ENCODE measurements at regions not wholly inside any gene's neighbourhood (a gene's known extent, or its start where the extent isn't known, plus 50 kb on each side); places are given as distances from the start of the nearest gene placed in this dataset.

DNA sequence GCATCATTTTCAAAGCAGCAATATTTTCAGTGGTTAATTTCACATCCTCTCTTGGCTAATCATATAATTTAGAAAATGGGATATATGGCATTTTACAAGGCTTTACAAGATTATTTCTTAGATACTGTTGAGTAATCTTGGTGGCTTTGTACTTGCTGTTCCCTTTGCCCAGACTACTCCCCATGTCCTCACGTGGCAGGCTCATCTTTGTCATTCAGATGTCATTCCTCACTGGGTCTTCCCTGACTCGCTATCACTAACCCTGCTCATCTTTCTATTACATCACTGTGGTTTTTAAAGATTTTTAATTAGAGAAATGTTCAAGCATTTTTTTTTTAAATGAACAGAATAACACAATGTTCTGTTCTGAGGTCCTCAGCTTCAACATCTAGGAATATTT, 240.0 kb upstream of the IRX5 start:
- Histone ChIP-seq H3K4me3 (no peak overlapping the region), H3K27ac (no peak overlapping the region)

DNA sequence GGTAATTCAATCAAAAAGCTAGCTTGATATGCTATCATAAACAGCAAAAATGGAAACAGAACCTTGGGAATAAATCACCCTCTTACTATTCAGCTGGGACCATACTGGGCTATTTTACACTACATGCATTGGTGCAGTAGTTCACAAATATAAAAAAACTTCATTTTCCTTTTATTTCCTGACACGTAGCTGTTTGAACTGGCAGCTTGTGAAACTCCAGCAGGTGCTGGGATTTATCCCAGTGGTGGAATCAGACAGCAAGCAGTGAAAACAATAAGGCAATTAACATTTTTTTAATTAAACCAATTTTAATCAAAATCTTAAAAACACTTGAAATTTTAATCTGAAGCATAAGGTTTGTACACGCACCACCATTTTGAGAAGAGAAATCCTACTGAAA, 240.4 kb upstream of the IRX5 start:
- no peak overlapping the region for H3K4me3 ChIP-seq

DNA sequence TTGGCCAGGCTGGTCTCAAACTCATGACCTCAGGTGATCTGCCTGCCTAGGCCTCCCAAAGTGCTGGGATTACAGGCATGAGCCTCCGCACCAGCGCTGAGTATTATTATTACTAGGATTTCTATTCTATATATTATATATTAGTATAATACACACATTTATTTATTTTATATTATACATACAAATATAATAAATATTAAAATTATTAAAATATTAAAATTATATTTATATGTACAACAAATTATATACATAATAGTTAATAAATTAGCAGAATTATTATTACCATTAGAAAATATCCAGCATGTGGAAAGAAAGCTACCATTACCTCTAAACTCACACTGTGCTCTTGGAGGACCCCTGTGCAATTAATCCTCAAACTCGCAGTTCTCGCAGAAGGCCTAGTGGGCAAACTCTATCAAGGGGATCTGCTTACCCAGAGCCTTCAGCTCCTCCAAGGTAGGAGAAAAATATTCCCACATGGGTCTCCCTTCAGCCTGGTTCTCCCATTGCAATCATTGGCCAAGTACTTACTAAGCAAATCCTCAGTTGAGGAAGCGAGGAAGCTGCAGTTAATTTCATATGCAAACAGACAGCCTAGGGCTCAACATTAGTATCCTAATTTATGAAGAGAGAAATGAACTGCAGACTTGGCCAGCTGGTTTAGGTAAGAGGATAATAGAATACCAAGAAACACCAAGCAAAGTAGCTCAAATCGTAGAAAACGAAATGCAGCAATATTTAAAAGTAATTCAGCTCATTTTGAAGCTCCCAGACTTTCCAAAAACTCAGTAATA, 241.4 kb upstream of the IRX5 start:
- no peak overlapping the region for H3K4me3 ChIP-seq

More for the DNA sequence above, 240.4 kb upstream of the IRX5 start:
- no peak overlapping the region for H3K27ac ChIP-seq

DNA sequence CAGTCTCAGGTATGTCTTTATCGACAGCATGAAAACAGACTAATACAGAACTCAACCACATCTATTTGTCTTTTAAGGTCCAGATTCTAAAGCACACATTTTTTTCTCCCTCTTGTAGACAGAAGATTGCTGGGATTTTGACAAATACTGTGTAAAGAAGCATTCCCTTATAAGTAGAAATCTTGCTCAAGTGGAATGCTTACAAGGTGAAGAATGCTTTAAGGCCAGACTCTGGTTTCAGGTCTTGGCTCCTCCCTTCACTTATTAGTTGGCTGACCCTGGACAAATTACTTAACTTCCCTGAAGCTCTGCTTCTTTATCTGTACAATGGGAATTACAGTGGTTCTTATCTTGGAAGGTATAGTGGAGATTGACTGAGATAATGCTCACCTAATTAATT, 242.3 kb upstream of the IRX5 start:
- no peak overlapping the region for H3K27ac ChIP-seq
- H3K4me3 ChIP-seq: no peak overlapping the region

More for the DNA sequence above, 241.4 kb upstream of the IRX5 start:
- H3K27ac ChIP-seq: no peak overlapping the region

DNA sequence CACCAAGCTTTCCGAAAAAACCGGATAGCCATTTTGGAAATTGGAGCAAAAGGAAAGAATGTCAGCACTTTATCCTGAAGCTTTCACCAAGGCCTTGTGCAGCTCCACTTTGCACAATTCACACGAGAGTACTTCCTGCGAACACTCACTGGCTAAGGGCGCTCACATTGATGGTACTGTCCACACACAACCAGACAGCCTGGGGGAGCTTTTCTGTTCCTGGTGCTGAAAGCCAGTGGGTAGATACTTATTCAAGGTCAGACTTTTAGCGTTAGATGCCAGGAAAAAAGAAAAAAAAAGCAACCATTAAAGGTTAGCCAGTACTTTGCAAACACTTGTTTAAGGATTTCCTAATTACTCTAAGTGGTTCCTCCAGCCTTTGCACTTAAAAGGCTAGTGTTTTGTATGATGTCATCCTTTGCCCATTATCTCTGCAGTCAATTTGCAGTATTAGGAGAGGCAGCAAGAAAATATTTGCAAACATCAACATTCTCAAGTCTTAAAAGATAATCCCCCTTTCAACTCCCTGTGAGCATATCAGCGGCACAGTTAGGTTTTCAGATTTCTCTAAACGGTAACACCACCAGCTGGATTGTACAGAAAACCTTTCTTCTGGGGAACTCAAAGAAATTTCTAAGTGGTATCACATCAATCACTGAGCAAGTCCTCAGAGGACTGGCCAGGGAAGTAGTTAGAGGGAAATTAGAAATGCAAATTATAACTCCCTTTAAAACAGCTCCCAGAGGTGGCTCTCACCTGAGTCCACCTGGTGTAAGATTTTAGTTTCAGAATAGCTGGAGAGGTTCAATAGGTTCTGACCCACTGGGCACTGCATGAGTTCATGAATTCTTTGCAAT, 243.4 kb upstream of the IRX5 start:
- H3K27ac ChIP-seq: no peak overlapping the region
- H3K4me3 ChIP-seq: no peak overlapping the region

DNA sequence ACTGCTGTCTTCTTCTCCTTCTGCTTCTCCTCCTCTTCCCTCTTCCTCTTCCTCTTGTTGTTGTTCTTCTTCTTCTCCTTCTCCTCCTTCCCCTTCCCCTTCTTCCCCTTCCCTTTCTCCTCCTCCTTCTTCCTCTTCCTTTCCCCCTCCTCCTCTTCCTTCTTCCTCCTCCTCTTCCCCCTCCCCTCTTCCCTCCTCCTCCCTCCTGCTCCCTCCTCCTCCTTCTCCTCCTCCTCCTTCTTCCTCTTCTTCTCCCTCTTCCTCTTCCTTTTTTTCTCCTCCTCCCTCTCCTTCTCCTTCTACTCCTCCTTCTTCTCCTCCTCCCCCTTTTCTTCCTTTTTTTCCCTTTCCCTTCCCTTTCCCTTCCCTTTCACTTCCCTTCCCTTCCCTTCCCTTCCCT, 245.0 kb upstream of the IRX5 start:
- Histone ChIP-seq H3K27ac (no peak overlapping the region), H3K4me3 (no peak overlapping the region)

DNA sequence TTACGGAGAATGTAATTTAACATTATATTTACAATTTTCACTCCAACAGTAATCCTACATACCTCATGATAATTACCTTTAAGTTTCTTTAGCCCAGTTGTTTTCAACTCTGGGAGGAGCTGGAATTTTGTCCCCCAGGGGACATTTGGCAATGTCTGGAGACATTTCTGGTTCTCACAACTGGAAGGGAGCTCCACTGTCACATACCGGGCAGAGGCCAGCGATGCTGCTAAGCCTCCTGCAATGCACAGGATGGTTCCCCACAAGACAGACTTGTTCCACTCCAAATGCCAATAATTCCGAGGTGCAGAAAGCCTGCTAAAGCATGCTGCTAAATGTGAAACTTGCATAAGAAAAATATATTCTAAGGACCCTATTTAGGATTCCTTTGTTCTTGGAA, 251.1 kb upstream of the IRX5 start:
- Histone ChIP-seq H3K27ac (no peak overlapping the region), H3K4me3 (no peak overlapping the region)

DNA sequence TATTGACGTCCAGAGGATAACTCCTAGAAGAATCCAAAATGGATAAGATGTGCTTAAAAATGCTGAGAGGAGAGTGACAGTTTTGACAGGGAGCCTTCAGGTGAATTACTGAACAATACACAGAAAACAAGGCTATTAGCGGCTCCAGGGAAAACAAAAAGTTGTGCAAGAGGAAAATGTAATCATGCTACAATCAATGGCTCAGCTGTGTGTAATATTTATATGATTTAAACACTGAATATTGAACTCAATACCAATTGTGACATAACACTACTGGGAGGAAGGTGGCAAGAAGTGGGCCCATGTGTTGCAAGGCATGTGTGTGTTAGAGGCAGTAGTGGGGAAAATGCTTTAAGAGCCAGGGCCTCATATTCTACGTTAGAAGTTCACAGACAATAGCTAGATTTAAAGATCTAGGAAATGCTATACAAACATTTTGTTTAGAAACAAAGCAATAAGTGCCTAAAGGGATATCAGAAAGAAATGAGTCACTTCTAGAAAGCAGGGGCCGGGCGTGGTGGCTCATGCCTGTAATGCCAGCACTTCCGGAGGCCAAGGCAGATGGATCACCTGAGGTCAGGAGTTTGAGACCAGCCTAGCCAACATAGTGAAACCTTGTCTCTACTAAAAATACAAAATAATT, 253.2 kb upstream of the IRX5 start:
- Histone ChIP-seq H3K27ac (no peak overlapping the region), H3K4me3 (no peak overlapping the region)

DNA sequence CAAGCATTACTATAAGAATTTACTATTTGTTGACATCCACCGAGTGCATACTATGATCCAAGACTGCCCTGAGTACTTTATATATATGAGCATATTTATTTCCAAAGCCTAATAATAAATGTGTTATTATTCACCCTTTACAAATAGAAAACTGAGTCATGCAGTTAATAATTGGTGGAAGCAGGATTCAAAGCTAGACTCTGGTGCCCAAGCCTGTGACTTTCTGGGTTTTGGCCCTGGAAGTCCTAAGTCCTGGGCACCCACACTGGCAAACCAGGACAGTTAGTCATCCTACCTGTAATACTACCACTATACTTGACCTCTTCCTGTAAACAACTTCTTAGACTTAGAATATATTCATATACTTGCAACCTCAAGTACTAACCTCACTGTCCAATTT, 257.4 kb upstream of the IRX5 start:
- no peak overlapping the region for H3K4me3 ChIP-seq
- no peak overlapping the region for H3K27ac ChIP-seq

DNA sequence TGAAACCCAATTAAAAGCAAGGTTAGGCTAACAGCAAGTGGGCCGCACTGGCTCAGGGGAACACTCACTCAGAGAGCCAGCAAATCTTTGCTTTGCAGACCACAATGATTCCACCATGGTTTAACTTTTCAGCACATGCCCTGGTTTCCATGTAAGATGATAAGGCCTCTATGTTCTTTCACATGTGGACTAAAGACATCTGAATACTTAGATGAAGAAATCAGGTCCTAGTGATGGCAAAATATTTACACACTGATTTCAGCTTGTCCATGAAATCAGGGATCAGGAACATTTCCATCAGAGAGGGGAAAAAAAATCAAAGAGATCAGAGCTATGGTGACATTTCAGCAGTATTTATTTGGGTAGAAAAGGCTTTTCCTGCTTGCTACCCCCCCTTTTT, 258.2 kb upstream of the IRX5 start:
- Histone ChIP-seq H3K4me3 (no peak overlapping the region), H3K27ac (no peak overlapping the region)

DNA sequence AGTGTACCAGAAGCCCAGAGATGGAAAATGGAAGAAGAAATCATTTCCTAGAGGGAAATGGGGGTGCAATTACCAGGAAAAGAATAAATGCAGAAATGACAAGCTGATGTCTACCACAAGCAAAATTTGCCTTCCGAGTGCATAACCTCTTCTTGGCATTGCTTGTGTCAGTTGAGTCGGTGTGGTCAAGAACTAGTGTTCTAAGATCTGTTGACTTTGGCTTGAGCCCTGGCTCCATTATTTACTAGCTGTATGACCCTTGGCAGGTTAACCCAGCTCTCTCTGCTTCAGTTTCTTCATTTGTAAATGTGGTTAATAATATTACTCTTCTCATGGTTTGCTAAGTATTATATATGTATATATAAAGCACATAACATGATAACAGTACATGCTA, 273.0 kb upstream of the IRX5 start:
- Histone ChIP-seq H3K27ac (peak overlapping the region in 2 of 21 experiments; percentile 17 to 25), H3K4me3 (no peak overlapping the region)

DNA sequence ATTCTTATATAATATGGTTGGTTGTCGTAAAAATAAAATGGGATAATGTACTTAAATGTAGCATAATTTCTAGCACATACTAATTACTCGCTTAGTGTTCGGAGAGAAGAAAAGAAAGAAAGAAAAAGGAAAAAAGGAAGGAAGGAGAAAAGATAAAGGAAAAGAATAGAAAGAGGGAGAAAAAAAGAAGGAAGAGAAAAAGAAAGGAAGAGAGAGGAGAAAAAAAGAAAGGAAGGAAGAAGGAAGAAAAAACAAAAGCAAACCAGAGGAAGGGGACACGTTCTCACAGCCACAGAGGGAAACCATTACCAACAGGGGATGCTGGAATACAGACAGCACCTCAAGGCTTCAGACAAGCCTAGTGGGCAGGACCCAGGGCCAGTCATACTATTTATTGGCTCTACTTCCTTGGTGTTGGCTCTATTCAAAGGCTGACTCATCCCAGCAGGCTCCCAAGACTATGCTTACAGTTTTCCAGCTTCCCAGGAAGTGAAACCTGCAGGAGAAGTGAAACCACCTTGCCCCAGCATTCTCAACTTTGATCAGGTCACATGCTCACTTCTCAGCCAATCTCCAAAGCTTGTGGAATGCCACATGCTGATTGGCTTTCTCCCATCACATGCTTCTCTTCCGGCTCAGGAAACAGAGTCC, 273.5 kb upstream of the IRX5 start:
- peak overlapping the region in 2 of 21 experiments; percentile 17 to 25 for H3K27ac ChIP-seq

DNA sequence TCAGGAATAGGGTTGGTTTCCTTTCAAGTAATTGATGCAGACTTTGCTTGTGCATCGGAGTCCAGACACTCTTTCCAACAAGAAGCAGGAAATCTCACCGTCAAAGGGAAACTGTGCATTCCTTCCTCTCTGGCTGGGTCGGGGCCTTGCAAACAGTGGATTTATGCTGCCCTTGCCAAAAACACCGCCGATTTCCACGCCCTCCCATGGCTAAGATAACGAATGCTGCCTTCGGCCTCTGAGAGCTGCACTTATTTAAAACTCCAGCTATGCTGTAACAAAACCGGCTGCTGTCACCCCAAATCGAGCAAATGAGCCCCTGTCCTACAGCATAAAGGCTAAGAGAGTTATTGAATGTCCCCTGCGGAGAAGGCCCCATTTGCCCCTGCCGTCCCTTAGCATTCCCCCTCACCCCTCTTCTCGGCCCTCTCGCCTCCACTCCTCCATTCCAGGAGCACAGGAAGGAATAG, 275.5 kb upstream of the IRX5 start:
- no peak overlapping the region for H3K4me3 ChIP-seq
- peak overlapping the region in 8 of 21 experiments; percentile 1 to 67 (median 36) for H3K27ac ChIP-seq

More for the DNA sequence above, 273.5 kb upstream of the IRX5 start:
- H3K4me3 ChIP-seq: no peak overlapping the region

DNA sequence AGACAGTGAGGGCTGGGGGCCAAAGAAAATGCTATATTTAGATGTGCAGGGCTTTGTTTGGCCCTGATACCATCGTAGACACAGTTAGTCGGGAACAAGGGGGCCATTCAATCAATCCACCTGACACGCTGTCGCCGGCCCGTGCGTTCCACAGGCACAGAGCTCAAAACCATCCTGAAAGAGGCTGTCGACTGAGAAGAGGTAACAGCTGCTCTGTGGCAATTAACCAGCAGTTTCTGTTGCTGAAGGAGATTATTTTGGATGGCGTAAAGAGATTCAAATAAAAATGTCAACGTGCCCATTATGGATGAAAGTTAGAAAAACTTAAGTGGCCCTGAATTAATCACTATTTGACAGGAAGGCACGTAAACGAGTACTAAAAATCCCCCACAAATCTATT, 276.2 kb upstream of the IRX5 start:
- no peak overlapping the region for H3K4me3 ChIP-seq
- H3K27ac ChIP-seq: peak overlapping the region in 2 of 21 experiments; percentile 1 to 25

DNA sequence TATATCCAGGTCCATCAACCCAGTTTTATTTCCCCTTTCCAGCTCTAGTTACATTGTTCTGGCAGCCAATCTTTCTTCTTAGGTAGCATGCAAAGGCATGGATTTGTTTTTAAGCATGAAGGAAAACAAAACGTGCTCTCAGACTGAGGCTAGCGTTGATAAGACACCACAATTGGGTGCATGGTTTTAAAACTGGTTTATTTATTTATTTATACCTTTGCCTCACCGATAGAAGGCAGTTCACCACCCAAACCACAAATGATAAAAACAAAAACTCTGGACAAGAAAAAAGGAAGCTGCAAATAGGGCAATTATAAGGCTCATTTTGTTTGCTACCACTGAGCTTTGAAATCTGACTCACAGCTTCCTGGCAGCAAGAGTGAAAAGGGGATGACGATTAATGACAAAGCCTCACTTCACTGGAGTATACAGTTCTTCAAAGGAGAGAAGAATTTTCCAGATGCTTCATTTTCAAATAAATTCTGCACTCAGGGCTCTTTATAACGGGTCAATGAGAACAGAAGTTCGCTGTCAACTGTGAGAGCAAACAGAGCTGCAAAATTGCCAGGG, 278.4 kb upstream of the IRX5 start:
- H3K4me3 ChIP-seq: no peak overlapping the region
- H3K27ac ChIP-seq: no peak overlapping the region

DNA sequence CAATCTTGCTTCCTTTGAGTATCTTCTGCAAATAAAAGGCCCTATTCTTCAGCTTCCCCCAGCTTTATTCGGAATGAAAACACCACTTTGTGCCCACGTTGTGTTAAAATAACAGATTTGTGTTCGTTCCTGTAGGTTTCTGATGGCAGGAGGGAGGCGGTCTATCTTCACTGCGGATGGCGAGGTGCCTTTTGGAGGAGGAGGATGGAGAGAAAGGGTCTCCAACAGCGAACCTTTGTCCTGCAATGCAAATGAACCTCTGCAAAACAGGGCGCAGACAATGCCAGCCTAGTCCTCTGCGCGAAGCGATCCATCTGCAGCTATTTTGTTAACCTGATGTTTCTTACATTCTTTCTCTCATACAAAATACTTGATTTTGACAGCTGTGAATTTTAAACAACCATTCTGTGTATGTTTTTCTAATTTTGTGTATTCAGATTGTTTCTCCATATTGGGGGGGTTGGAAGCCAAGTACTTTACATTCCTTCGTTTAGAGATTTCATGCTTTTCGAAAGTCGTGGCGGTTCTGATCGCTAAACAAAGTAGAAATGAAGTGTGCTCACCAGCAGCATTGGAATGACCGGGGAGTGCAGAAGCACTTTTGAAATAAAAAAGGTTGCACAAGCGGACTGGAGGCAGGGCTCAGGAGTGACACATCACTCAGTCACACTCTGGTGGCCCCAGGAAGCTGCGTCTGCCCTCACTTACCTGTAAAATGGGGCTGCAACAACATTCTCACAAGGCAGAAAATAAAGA, 279.0 kb upstream of the IRX5 start:
- no peak overlapping the region for H3K4me3 ChIP-seq
- H3K27ac ChIP-seq: no peak overlapping the region

DNA sequence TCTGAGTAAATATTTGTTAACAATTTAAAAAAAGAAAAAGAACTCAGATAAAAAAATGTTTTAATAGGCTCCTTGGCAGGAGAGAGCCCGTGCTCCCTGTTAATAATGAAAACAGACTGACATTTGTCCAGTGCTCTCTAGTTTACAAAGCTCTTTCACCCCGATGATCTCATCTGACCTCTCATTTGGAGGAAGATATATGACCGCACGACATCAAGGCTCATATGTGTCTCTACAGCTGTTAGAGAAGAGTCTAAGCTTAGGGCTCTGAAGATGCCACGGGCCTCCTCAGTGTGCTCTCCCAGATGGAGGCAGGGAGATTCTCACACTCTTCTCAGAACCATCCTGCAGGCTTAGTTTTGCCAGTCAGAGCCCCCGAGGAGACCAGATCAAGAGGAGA, 280.8 kb upstream of the IRX5 start:
- H3K4me3 ChIP-seq: no peak overlapping the region
- peak overlapping the region in 6 of 21 experiments; percentile 17 to 79 (median 47) for H3K27ac ChIP-seq

DNA sequence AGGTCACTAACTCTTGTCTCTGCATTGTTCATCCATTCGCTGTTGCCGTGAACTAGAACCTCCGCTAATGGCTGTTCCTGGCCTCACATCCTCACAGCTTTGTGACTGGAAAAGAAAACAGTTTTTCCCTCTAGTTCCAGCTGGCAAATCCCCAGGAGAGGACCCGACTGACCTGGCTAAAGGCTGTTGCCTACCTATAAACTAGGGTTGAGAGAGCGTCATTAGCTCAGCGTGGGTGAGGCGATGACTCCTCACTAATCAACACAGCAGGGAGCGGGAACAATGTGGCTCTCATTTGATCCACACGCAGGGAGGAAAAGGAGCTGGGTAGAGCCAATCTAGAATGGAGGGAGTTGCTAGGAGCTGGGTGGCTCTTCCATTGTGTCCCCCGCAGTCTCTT, 282.1 kb upstream of the IRX5 start:
- peak overlapping the region in 1 of 7 experiments; percentile 2 for H3K4me3 ChIP-seq
- peak overlapping the region in 19 of 21 experiments; percentile 1 to 79 (median 53) for H3K27ac ChIP-seq

All from skin epidermis (tissue), 12 donors.